Activated naive CD8-positive, alpha-beta T cell treated with anti-CD3 and anti-CD28 coated beads, Interleukin-2, amount 10 ng/mL, durations not matched to agents 7 days and 5 days (primary cell): ENCODE measurements at regions not wholly inside any gene's neighbourhood (a gene's known extent, or its start where the extent isn't known, plus 50 kb on each side); places are given as distances from the start of the nearest gene placed in this dataset.

ENCODE experiments used
- ATAC-seq: fragments of 150-1000 bp; cut with Tn5 transposase; one replicate; pipeline ENCODE4 v1.10.0; 2021; ENCODE audit warnings: low read depth, moderate library complexity
- POLR2A ChIA-PET: fragments of 350-600 bp; sonication (Branson Sonifier 250); formaldehyde crosslinking; loops from one replicate; lab custom pipeline; 2021; ENCODE audit warnings: antibody characterized with exemption; lab: Charles Lee
- DNase-seq: peaks from one replicate; pipeline ENCODE4 v3.0.0; 2021
- H3K27ac Mint-ChIP-seq: one replicate; pipeline ENCODE4 v1.8.0; 2022; ENCODE audit warnings: mild to moderate bottlenecking, mixed read lengths
- H3K27me3 Mint-ChIP-seq: one replicate; pipeline ENCODE4 v1.8.0; 2022; ENCODE audit warnings: mild to moderate bottlenecking, moderate library complexity, mixed read lengths
- H3K36me3 Mint-ChIP-seq: one replicate; pipeline ENCODE4 v1.8.0; 2021; ENCODE audit warnings: mild to moderate bottlenecking, mixed read lengths
- H3K4me1 Mint-ChIP-seq: one replicate; pipeline ENCODE4 v1.8.0; 2021; ENCODE audit warnings: mixed read lengths
- H3K4me3 Mint-ChIP-seq: one replicate; pipeline ENCODE4 v1.8.0; 2022; ENCODE audit warnings: mild to moderate bottlenecking, moderate library complexity, mixed read lengths
- H3K9me3 Mint-ChIP-seq: one replicate; pipeline ENCODE4 v1.8.0; 2021; ENCODE audit warnings: mixed read lengths

- Mint-ChIP-seq H3K36me3 (no peaks in the 10 kb centered on the region), H3K27me3 (peaks cover 67% of the 10 kb centered on the region)
Observed at GRCh38 chr6:71420693-71421328, 132.2 kb downstream of the OGFRL1 start.

DNA sequence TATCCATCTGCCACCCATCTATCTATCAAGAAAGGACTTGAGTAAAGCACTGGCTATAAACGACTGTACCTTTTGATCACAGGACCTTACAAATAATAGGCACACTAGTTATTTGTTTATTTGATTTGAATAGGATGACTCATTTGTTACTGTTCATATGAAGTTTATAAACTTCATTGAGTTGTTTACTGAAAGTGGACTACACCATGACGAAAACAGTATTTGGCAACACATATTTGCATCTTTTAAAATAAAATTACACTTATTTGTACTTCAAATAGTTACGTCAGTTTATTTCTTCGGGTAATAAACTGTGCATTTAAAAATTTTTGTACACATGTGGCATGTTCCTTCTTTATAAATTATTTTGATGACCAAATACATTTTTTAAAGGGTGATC is 133.0 kb downstream of the OGFRL1 start:
- Mint-ChIP-seq H3K4me1 (peaks cover 2% of the 10 kb centered on the region), H3K36me3 (no peaks in the 10 kb centered on the region), H3K27me3 (peaks cover 71% of the 10 kb centered on the region), H3K9me3 (no peaks in the 10 kb centered on the region), H3K27ac (no peak overlapping the region), H3K4me3 (no peak overlapping the region)
- POLR2A ChIA-PET: no interaction called here
- DNase-seq: no peak
- ATAC-seq: no peak

More at GRCh38 chr6:71420693-71421328, 132.2 kb downstream of the OGFRL1 start:
- Mint-ChIP-seq H3K4me3 (peak overlapping the region; percentile 28), H3K4me1 (peaks cover 2% of the 10 kb centered on the region), H3K27ac (no peak overlapping the region), H3K9me3 (no peaks in the 10 kb centered on the region)
- POLR2A ChIA-PET: no interaction called here
- peak; percentile 31 for DNase-seq
- peak; percentile 33 for ATAC-seq

DNA sequence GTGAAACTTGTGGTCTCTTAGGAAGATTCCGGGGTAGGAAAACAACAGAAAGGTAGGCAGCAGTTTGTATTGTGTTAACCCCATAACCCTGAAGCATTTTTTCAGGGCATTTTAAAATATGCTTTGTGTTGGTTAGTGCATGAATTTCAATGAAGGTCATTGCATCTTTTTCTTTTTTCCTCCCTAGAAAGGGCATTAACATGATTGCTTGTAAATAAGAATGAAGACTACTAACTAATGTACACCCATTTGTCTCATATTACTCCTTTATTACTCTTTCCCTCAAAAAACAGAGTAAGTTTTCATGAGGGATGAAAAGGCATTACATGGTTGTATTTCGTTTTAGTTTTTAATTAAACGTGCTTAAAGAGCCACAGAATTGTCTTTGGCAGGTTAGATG is 141.4 kb downstream of the OGFRL1 start:
- Mint-ChIP-seq H3K36me3 (no peaks in the 10 kb centered on the region), H3K4me1 (no peaks in the 10 kb centered on the region), H3K4me3 (no peak overlapping the region), H3K9me3 (no peaks in the 10 kb centered on the region), H3K27ac (no peak overlapping the region), H3K27me3 (peaks cover 17% of the 10 kb centered on the region)
- ATAC-seq (no peak), DNase-seq (no peak)
- POLR2A ChIA-PET: no interaction called here

DNA sequence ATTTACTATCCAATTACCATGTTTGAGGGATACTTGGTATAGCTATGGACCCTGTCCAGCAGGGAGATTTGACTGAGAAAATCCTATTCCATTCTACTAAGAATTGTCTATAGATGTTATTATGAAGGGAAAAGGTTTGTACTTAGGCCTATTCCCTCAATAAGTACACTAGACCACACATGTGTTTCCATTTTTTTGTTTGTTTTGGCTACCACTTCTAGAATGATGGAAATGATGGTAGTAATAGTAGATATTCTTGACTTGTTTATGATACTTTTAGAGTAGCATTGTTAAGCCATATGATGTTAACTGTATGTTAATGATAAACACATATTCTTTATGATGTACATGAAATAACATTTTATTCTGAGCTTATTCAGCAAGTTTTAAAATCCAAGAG is 144.8 kb downstream of the OGFRL1 start:
- no peaks in the 10 kb centered on the region for H3K36me3 Mint-ChIP-seq
- no peak for ATAC-seq
- no peaks in the 10 kb centered on the region for H3K9me3 Mint-ChIP-seq
- no peak for DNase-seq
- POLR2A ChIA-PET: no interaction called here
- H3K4me1 Mint-ChIP-seq: no peaks in the 10 kb centered on the region
- no peak overlapping the region for H3K27ac Mint-ChIP-seq
- H3K27me3 Mint-ChIP-seq: peaks cover 2% of the 10 kb centered on the region
- H3K4me3 Mint-ChIP-seq: no peak overlapping the region

- no peak for DNase-seq
- no peak for ATAC-seq
- H3K27me3 Mint-ChIP-seq: no peaks in the 10 kb centered on the region
- H3K4me3 Mint-ChIP-seq: no peak overlapping the region
- POLR2A ChIA-PET: no interaction called here
- H3K9me3 Mint-ChIP-seq: no peaks in the 10 kb centered on the region
- H3K27ac Mint-ChIP-seq: no peak overlapping the region
- no peaks in the 10 kb centered on the region for H3K4me1 Mint-ChIP-seq
- H3K36me3 Mint-ChIP-seq: no peaks in the 10 kb centered on the region
Observed at GRCh38 chr6:71444222-71444621, 155.6 kb downstream of the OGFRL1 start.

DNA sequence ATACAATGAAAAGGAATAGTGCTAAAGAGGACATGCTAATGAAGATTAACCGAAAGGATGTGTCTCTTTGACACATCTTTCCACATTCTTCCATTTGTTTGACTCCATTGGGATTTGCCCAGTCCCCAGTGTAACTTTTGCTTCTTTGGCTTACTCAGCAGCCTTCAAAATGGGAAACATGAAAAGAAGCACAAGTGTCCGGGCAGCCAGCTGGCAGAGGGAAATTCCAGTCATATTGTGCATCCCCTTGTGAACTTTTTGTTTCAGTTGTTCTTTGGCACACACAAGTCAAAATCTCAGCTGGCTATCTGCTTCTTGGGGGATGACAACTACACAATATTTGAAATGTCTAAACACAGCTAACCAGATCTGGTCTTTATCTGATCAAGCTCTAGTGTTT is 157.4 kb downstream of the OGFRL1 start:
- DNase-seq: no peak
- no peaks in the 10 kb centered on the region for H3K4me1 Mint-ChIP-seq
- H3K4me3 Mint-ChIP-seq: no peak overlapping the region
- H3K36me3 Mint-ChIP-seq: no peaks in the 10 kb centered on the region
- H3K9me3 Mint-ChIP-seq: no peaks in the 10 kb centered on the region
- POLR2A ChIA-PET: no interaction called here
- no peak for ATAC-seq
- no peak overlapping the region for H3K27ac Mint-ChIP-seq
- H3K27me3 Mint-ChIP-seq: no peaks in the 10 kb centered on the region

DNA sequence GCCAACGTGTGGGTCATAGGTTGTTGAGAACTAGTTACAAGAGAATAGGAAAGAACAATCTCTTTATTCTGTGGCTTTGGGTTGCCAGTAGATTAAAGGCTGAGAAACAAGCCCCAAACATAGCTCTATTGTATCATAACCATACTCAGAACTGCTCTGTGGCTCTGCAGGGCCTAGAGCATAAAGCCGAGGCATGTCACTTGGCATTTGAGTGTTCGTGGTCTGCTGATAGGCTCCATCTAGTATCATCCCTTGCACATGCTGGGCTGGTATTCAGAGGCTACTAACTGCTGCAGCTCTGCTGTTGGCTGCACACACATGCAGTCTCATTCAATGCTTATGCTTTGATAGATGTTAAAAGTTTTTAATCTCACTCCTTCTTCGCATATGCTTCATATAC is 157.9 kb downstream of the OGFRL1 start:
- Mint-ChIP-seq H3K9me3 (no peaks in the 10 kb centered on the region), H3K4me3 (no peak overlapping the region), H3K27me3 (no peaks in the 10 kb centered on the region), H3K27ac (no peak overlapping the region), H3K36me3 (no peaks in the 10 kb centered on the region), H3K4me1 (no peaks in the 10 kb centered on the region)
- no peak for DNase-seq
- ATAC-seq: no peak
- POLR2A ChIA-PET: no interaction called here

GRCh38 chr6:71452697-71453370 is 164.2 kb downstream of the OGFRL1 start:
- Mint-ChIP-seq H3K4me1 (no peaks in the 10 kb centered on the region), H3K9me3 (no peaks in the 10 kb centered on the region), H3K4me3 (no peak overlapping the region), H3K27ac (no peak overlapping the region), H3K36me3 (no peaks in the 10 kb centered on the region), H3K27me3 (no peaks in the 10 kb centered on the region)
- no peak for ATAC-seq
- POLR2A ChIA-PET: no interaction called here
- DNase-seq: no peak

DNA sequence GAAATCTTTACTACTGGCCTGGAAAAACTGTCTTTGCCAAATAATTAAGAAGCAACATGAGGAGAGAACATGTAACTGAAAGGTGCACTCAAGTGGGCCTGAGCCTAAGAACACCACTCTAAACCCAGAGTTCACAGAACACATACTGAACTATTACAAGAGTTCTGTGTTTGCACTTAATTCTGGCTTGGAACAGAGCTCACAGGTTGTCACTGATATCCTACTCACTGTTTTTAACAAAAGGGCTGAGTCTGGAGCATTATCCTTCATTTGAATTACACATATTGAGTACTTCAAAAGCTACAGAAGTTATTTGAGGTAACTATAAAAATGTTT is 164.7 kb downstream of the OGFRL1 start:
- H3K4me1 Mint-ChIP-seq: no peaks in the 10 kb centered on the region
- no peaks in the 10 kb centered on the region for H3K27me3 Mint-ChIP-seq
- no peak overlapping the region for H3K27ac Mint-ChIP-seq
- H3K36me3 Mint-ChIP-seq: no peaks in the 10 kb centered on the region
- H3K4me3 Mint-ChIP-seq: no peak overlapping the region
- DNase-seq: no peak
- POLR2A ChIA-PET: no interaction called here
- ATAC-seq: no peak
- no peaks in the 10 kb centered on the region for H3K9me3 Mint-ChIP-seq

GRCh38 chr6:71454056-71454455 is 165.4 kb downstream of the OGFRL1 start:
- no peaks in the 10 kb centered on the region for H3K27me3 Mint-ChIP-seq
- no peak overlapping the region for H3K4me3 Mint-ChIP-seq
- ATAC-seq: no peak
- no peak for DNase-seq
- no peaks in the 10 kb centered on the region for H3K36me3 Mint-ChIP-seq
- no peak overlapping the region for H3K27ac Mint-ChIP-seq
- POLR2A ChIA-PET: no interaction called here
- no peaks in the 10 kb centered on the region for H3K9me3 Mint-ChIP-seq
- H3K4me1 Mint-ChIP-seq: no peaks in the 10 kb centered on the region

DNA sequence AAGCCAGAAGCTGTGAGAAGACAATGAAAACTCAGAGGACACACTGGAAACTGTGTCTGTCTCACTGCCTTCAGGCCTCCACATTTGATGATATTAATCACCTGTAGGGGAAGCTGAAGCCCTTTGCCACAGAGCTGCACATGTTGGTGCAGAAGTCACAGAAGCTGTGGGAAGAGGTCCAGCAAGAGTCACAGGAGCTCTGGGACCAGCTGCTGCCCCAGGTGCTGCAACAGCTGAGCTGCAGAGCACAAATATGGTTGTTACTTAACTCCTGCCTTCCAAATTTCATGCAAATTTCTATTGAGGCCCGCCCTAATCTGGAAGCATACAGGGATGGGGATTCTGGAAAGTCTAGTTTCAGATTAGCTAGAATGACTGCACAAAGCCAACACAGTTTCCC is 169.3 kb downstream of the OGFRL1 start:
- POLR2A ChIA-PET: no interaction called here
- Mint-ChIP-seq H3K4me3 (no peak overlapping the region), H3K36me3 (no peaks in the 10 kb centered on the region), H3K4me1 (no peaks in the 10 kb centered on the region), H3K27ac (no peak overlapping the region), H3K9me3 (peaks cover 3% of the 10 kb centered on the region), H3K27me3 (no peaks in the 10 kb centered on the region)
- no peak for DNase-seq
- ATAC-seq: no peak

GRCh38 chr6:71459162-71459561 is 170.6 kb downstream of the OGFRL1 start:
- Mint-ChIP-seq H3K27me3 (no peaks in the 10 kb centered on the region), H3K4me1 (no peaks in the 10 kb centered on the region), H3K36me3 (no peaks in the 10 kb centered on the region), H3K9me3 (peaks cover 3% of the 10 kb centered on the region), H3K27ac (no peak overlapping the region), H3K4me3 (no peak overlapping the region)
- DNase-seq (no peak), ATAC-seq (no peak)
- POLR2A ChIA-PET: no interaction called here

DNA sequence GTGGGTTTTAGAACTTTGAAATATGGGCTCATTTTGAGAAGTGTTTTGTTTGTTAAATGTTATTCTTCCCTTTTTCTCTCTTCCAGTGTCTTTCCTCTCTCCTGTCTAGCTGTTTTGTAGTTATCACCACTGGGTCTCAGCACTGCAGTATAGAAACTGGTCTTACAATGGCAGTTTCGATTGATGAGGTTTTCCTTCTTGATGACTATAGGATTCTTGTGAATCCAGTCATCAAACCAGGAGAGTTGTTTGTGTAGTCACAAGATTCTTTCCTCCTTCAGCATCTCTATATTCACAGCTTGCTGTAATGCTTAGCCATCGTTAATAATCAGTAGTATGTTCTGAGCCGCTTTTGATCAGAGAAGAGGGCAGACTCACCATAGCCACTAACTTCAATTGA is 172.3 kb downstream of the OGFRL1 start:
- DNase-seq (no peak), ATAC-seq (no peak)
- Mint-ChIP-seq H3K4me1 (no peaks in the 10 kb centered on the region), H3K36me3 (no peaks in the 10 kb centered on the region), H3K27me3 (no peaks in the 10 kb centered on the region), H3K27ac (no peak overlapping the region), H3K9me3 (peaks cover 3% of the 10 kb centered on the region), H3K4me3 (no peak overlapping the region)
- POLR2A ChIA-PET: no interaction called here

DNA sequence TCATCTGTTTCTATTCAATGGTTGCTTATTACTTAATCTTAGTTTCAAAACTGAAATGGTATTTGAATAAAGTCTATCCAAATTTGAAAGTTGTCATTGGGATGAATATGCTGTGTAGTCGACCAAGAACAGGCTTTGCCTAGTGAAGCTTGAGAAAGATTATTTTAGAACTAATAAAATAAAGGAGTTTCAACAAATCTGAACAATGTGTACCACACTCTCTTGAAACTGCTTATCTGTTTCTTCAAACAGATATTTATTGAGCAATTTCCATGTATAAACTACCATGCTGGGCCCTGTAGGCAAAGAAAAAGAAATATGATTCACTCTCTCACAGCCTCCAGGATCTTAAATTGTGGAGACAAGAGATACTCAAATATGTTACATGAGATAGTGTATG is 174.4 kb downstream of the OGFRL1 start:
- H3K36me3 Mint-ChIP-seq: no peaks in the 10 kb centered on the region
- DNase-seq (no peak), ATAC-seq (no peak)
- H3K27me3 Mint-ChIP-seq: no peaks in the 10 kb centered on the region
- H3K9me3 Mint-ChIP-seq: peaks cover 3% of the 10 kb centered on the region
- H3K27ac Mint-ChIP-seq: no peak overlapping the region
- H3K4me1 Mint-ChIP-seq: no peaks in the 10 kb centered on the region
- POLR2A ChIA-PET: no interaction called here
- no peak overlapping the region for H3K4me3 Mint-ChIP-seq
